Caco-2 (cell line): ENCODE measurements at regions not wholly inside any gene's neighbourhood (a gene's known extent, or its start where the extent isn't known, plus 50 kb on each side); places are given as distances from the start of the nearest gene placed in this dataset.

Source experiments
- BruUV-seq: library from RNA; stranded (reverse); fragments of 400-500 nt; replicated peaks from 2 replicates; lab custom pipeline; 2021; lab: Mats Ljungman, UMichigan
- CTCF ChIA-PET: fragments of 300-600 bp; sonication (Branson Sonifier 250); formaldehyde crosslinking; loops from one replicate; lab custom pipeline; 2022; ENCODE audit warnings: antibody characterized with exemption; lab: Charles Lee
- POLR2A ChIA-PET: fragments of 300-600 bp; sonication (Branson Sonifier 250); formaldehyde crosslinking; loops from one replicate; lab custom pipeline; 2022; ENCODE audit warnings: antibody characterized with exemption; lab: Charles Lee
- DNase-seq, 2 experiments: peaks; one replicate each; pipeline versions ENCODE4 v3.0.0 to v3.0.0-alpha.2; 2020 to 2022
- H3K27me3 ChIP-seq: replicated peaks from 2 replicates; pipeline ENCODE4 v1.6.0; 2011; ENCODE audit warnings: low read length; ENCODE audit not compliant: control insufficient read depth, insufficient read depth
- H3K36me3 ChIP-seq: 2 replicates; pipeline ENCODE4 v1.5.1; 2011; ENCODE audit warnings: low read length; ENCODE audit not compliant: control insufficient read depth, insufficient read depth
- H3K4me1 ChIP-seq: fragments of 250-450 bp; sonication (Bioruptor Pico); 2 replicates; pipeline ENCODE4 v1.5.1; 2020; ENCODE audit warnings: mild to moderate bottlenecking
- H3K4me3 ChIP-seq: 2 replicates; pipeline ENCODE4 v1.5.1; 2011; ENCODE audit warnings: low read depth, mild to moderate bottlenecking, control low read depth, low read length
- H3K9me3 ChIP-seq: fragments of 250-450 bp; sonication (Bioruptor Pico); 2 replicates; pipeline ENCODE4 v1.5.1; 2020; ENCODE audit warnings: mild to moderate bottlenecking, moderate library complexity
- H3K27ac Mint-ChIP-seq: one replicate; pipeline ENCODE4 v1.8.0; 2022; ENCODE audit warnings: mixed read lengths; ENCODE audit not compliant: unreplicated experiment
- H3K27me3 Mint-ChIP-seq: one replicate; pipeline ENCODE4 v1.8.0; 2022; ENCODE audit warnings: mixed read lengths; ENCODE audit not compliant: insufficient read depth, unreplicated experiment
- H3K36me3 Mint-ChIP-seq: one replicate; pipeline ENCODE4 v1.8.0; 2022; ENCODE audit warnings: mild to moderate bottlenecking, mixed read lengths; ENCODE audit not compliant: insufficient read depth, unreplicated experiment
- H3K4me1 Mint-ChIP-seq: one replicate; pipeline ENCODE4 v1.8.0; 2022; ENCODE audit warnings: low read depth, mixed read lengths; ENCODE audit not compliant: unreplicated experiment
- H3K4me3 Mint-ChIP-seq: one replicate; pipeline ENCODE4 v1.8.0; 2022; ENCODE audit warnings: mild to moderate bottlenecking, moderate library complexity, mixed read lengths; ENCODE audit not compliant: unreplicated experiment
- H3K9me3 Mint-ChIP-seq: one replicate; pipeline ENCODE4 v1.8.0; 2022; ENCODE audit warnings: mixed read lengths; ENCODE audit not compliant: unreplicated experiment
- intact Hi-C: fragments of 100-400 bp; cut with micrococcal nuclease; formaldehyde crosslinking; loops from one replicate; pipeline ENCODE4 v1.10.0; 2022; ENCODE audit not compliant: unreplicated experiment
- TF ChIP-seq, protein P1 (sequence below), 2 experiments: fragments of 200-600 bp in 1 of 2; IDR thresholded peaks; 1 replicate in 1 of 2; 2 replicates in 1 of 2; pipeline versions ENCODE4 v1.5.1 to v1.8.0; 2011 to 2022; ENCODE audit warnings: antibody characterized with exemption in 1 of 2, control low read depth in 1 of 2, inconsistent platforms in 1 of 2, low read depth in 1 of 2, low read length in 1 of 2, mild to moderate bottlenecking in 1 of 2, moderate library complexity in 1 of 2; ENCODE audit not compliant: insufficient read depth in 1 of 2, severe bottlenecking in 1 of 2, unreplicated experiment in 1 of 2

DNA sequence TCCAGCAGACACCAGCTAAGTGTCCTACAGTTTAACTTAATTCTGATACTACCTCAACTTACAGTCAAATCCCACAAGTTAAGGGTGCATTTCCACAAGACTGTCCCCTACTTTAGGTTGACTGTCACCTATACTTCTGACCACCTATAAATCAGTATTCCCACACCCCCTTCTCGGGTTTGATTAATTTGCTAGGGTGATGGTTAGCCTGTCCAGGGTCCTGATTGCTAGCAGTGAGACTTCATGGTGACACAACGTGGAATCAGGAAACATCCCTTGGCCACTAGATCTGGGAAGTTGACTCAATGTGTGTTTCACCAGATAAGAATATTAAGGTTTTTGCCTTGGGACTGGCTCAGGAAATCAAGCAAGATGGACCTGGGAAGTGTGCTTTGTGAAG, 88.4 kb downstream of the OR13A1 start:
- no peaks in the 10 kb centered on the region for H3K36me3 Mint-ChIP-seq
- ChIA-PET CTCF (no interaction called here), POLR2A (no interaction called here)
- Histone ChIP-seq H3K27me3 (0 out of 2 replicates have a peak, but pooled peaks cover 2% of the 10 kb centered on the region), H3K4me3 (no peak overlapping the region), H3K4me1 (no peaks in the 10 kb centered on the region), H3K36me3 (no peaks in the 10 kb centered on the region), H3K9me3 (peaks cover 9% of the 10 kb centered on the region)
- H3K27ac Mint-ChIP-seq, result no peak overlapping the region
- DNase-seq, result no peak
- intact Hi-C loops, result no loop called here
- peaks cover 16% of the 10 kb centered on the region for H3K27me3 Mint-ChIP-seq
- BruUV-seq, result no TSS peak
- no peak overlapping the region for H3K4me3 Mint-ChIP-seq
- H3K4me1 Mint-ChIP-seq, result no peaks in the 10 kb centered on the region
- TF ChIP-seq, protein P1, sequence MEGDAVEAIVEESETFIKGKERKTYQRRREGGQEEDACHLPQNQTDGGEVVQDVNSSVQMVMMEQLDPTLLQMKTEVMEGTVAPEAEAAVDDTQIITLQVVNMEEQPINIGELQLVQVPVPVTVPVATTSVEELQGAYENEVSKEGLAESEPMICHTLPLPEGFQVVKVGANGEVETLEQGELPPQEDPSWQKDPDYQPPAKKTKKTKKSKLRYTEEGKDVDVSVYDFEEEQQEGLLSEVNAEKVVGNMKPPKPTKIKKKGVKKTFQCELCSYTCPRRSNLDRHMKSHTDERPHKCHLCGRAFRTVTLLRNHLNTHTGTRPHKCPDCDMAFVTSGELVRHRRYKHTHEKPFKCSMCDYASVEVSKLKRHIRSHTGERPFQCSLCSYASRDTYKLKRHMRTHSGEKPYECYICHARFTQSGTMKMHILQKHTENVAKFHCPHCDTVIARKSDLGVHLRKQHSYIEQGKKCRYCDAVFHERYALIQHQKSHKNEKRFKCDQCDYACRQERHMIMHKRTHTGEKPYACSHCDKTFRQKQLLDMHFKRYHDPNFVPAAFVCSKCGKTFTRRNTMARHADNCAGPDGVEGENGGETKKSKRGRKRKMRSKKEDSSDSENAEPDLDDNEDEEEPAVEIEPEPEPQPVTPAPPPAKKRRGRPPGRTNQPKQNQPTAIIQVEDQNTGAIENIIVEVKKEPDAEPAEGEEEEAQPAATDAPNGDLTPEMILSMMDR (IDR thresholded peaks at IDR 0.05; ENCODE audit: insufficient read depth in 1 of 2, low read depth in 1 of 2, low read length in 1 of 2, severe bottlenecking in 1 of 2, unreplicated experiment in 1 of 2), result no peak
- H3K9me3 Mint-ChIP-seq, result peaks cover 21% of the 10 kb centered on the region

DNA sequence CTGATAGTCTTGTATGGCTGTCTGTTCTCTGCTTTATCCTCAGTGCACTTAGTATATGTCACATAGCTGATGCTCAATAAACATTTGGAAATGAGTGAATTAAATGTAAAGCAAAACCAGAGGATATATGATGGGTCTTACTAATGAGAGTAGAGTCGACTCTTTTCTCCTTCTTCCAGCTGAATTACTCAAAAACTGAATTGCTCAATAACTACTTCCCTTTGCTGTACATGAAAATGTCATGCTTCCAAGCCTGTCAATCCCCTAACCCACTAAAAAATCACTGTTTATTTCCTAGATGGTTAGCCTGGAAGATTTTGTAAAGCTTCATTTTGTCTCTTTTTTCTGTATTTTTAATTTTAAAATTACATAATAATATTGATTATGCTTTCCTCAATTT, 88.0 kb downstream of the OR13A1 start:
- no peak overlapping the region for H3K4me3 ChIP-seq

DNA sequence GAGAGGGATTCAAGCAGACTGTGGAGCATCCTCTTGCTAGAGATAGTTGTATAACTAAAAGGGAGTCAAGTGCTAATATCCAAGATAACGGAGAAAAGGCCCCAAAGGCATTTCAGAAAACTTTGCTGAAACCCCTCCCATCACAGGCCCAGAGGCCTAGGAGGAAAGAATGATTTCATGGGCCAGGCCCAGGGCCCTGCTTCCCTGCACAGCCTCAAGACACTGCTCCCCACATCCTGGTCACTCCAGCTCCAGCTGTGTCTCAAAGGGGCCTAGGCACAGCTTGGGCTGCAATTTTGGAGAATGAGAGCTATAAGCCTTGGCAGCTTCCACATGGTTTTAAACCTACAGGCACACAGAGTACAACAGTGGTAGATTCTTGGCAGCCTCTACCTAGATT, 85.6 kb downstream of the OR13A1 start:
- Histone ChIP-seq H3K36me3 (no peaks in the 10 kb centered on the region), H3K4me1 (no peaks in the 10 kb centered on the region), H3K4me3 (no peak overlapping the region), H3K27me3 (0 out of 2 replicates have a peak, but pooled peaks cover 2% of the 10 kb centered on the region), H3K9me3 (peaks cover 9% of the 10 kb centered on the region)
- Mint-ChIP-seq H3K4me3 (no peak overlapping the region), H3K27ac (no peak overlapping the region), H3K4me1 (no peaks in the 10 kb centered on the region), H3K9me3 (peaks cover 21% of the 10 kb centered on the region), H3K36me3 (no peaks in the 10 kb centered on the region), H3K27me3 (peaks cover 9% of the 10 kb centered on the region)
- DNase-seq, result no peak
- TF ChIP-seq, protein P1 (IDR thresholded peaks at IDR 0.05; ENCODE audit: insufficient read depth in 1 of 2, low read depth in 1 of 2, low read length in 1 of 2, severe bottlenecking in 1 of 2, unreplicated experiment in 1 of 2), result no peak
- intact Hi-C loops, result no loop called here
- CTCF ChIA-PET, result no interaction called here
- POLR2A ChIA-PET, result no interaction called here
- BruUV-seq, result no TSS peak

More for the DNA sequence above, 88.0 kb downstream of the OR13A1 start:
- Histone ChIP-seq H3K36me3 (no peaks in the 10 kb centered on the region), H3K9me3 (peaks cover 9% of the 10 kb centered on the region), H3K27me3 (0 out of 2 replicates have a peak, but pooled peaks cover 2% of the 10 kb centered on the region), H3K4me1 (no peaks in the 10 kb centered on the region)
- H3K4me3 Mint-ChIP-seq, result no peak overlapping the region
- DNase-seq, result no peak
- BruUV-seq, result no TSS peak
- H3K27me3 Mint-ChIP-seq, result peaks cover 16% of the 10 kb centered on the region
- ChIA-PET CTCF (no interaction called here), POLR2A (no interaction called here)
- no peaks in the 10 kb centered on the region for H3K4me1 Mint-ChIP-seq
- H3K27ac Mint-ChIP-seq, result no peak overlapping the region
- H3K9me3 Mint-ChIP-seq, result peaks cover 21% of the 10 kb centered on the region
- TF ChIP-seq, protein P1 (IDR thresholded peaks at IDR 0.05; ENCODE audit: insufficient read depth in 1 of 2, low read depth in 1 of 2, low read length in 1 of 2, severe bottlenecking in 1 of 2, unreplicated experiment in 1 of 2), result no peak
- intact Hi-C loops, result no loop called here
- no peaks in the 10 kb centered on the region for H3K36me3 Mint-ChIP-seq
